Colonic mucosa (tissue), 4 donors: ENCODE measurements at regions not wholly inside any gene's neighbourhood (a gene's known extent, or its start where the extent isn't known, plus 50 kb on each side); places are given as distances from the start of the nearest gene placed in this dataset.

Experiments
- DNase-seq: peaks from one replicate; pipeline ENCODE4 v3.0.0-alpha.2; 2020
- H3K27ac ChIP-seq: fragments of 200-600 bp; one replicate; pipeline ENCODE4 v1.8.0; 2021
- H3K27me3 ChIP-seq: fragments of 200-600 bp; one replicate; pipeline ENCODE4 v1.8.0; 2021
- H3K36me3 ChIP-seq: fragments of 200-600 bp; one replicate; pipeline ENCODE4 v1.8.0; 2021
- H3K4me1 ChIP-seq: fragments of 200-600 bp; one replicate; pipeline ENCODE4 v1.8.0; 2021; ENCODE audit warnings: mild to moderate bottlenecking
- H3K4me3 ChIP-seq: fragments of 200-600 bp; one replicate; pipeline ENCODE4 v1.8.0; 2021
- H3K9ac ChIP-seq, 2 donors: one replicate each; pipeline ENCODE4 v1.7.0; 2013; ENCODE audit warnings: control low read depth in 2 of 2, low read depth in 2 of 2, low read length in 2 of 2
- H3K9me3 ChIP-seq: fragments of 200-600 bp; one replicate; pipeline ENCODE4 v1.8.0; 2021
- intact Hi-C: fragments of 100-400 bp; cut with DNase I; formaldehyde crosslinking; loops from one replicate; pipeline ENCODE4 v1.14.1; 2022
- TF ChIP-seq, protein P1 (sequence below): fragments of 200-600 bp; IDR thresholded peaks from one replicate; pipeline ENCODE4 v1.8.0; 2022; ENCODE audit warnings: antibody characterized with exemption, mild to moderate bottlenecking
- donor health status: healthy.
- donor health status: DM: no; HTN: no; CAD: no.
- donor health status: DM: no; HTN: no; CAD: no.

DNA sequence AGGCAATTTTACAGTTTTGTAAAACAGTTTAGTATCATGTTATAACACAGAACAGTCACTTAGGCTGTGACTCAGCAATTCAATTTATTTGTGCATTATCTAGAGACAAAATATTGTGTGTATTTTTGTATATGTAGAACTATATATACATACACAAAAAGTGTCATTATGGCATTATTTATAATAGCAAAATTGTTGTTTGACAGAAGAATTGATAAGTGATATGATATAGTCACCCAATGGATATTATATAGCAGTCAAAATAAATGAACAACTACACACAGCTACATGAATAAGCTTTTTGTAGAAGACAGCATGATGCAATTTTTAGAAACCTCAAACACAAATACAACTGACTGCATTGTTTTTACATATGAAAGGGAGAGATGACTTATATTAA is 334.0 kb downstream of the TRIB2 start:
- TF ChIP-seq, protein P1, sequence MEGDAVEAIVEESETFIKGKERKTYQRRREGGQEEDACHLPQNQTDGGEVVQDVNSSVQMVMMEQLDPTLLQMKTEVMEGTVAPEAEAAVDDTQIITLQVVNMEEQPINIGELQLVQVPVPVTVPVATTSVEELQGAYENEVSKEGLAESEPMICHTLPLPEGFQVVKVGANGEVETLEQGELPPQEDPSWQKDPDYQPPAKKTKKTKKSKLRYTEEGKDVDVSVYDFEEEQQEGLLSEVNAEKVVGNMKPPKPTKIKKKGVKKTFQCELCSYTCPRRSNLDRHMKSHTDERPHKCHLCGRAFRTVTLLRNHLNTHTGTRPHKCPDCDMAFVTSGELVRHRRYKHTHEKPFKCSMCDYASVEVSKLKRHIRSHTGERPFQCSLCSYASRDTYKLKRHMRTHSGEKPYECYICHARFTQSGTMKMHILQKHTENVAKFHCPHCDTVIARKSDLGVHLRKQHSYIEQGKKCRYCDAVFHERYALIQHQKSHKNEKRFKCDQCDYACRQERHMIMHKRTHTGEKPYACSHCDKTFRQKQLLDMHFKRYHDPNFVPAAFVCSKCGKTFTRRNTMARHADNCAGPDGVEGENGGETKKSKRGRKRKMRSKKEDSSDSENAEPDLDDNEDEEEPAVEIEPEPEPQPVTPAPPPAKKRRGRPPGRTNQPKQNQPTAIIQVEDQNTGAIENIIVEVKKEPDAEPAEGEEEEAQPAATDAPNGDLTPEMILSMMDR = no peak
- Histone ChIP-seq H3K36me3 (no peaks in the 10 kb centered on the region), H3K4me1 (no peaks in the 10 kb centered on the region), H3K27me3 (no peaks in the 10 kb centered on the region), H3K9me3 (no peaks in the 10 kb centered on the region), H3K9ac (no peak overlapping the region), H3K27ac (no peak overlapping the region), H3K4me3 (no peak overlapping the region)
- no peak for DNase-seq
- intact Hi-C loops = no loop called here

DNA sequence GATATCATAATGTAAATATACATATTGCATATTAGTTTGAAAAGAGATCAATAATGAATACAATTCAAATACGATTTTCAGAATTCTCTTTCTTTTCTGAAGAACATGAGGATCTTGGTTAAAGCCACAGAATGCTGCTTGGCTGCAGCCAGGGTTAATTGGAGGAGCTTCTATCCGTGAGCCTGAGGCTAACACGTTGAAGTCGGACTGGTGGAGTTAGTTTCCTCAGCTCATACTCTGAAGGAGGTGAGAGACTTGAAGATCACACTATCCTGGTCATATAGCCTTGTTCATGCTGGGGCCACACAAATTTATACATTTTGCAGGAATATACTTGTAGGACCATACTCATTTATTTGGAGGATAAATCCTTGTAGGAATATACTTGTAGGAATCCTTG is 335.8 kb downstream of the TRIB2 start:
- Histone ChIP-seq H3K9me3 (no peaks in the 10 kb centered on the region), H3K4me3 (no peak overlapping the region), H3K4me1 (no peaks in the 10 kb centered on the region), H3K27ac (no peak overlapping the region), H3K9ac (no peak overlapping the region), H3K27me3 (no peaks in the 10 kb centered on the region), H3K36me3 (no peaks in the 10 kb centered on the region)
- TF ChIP-seq, protein P1 = no peak
- intact Hi-C loops = no loop called here
- DNase-seq = no peak

DNA sequence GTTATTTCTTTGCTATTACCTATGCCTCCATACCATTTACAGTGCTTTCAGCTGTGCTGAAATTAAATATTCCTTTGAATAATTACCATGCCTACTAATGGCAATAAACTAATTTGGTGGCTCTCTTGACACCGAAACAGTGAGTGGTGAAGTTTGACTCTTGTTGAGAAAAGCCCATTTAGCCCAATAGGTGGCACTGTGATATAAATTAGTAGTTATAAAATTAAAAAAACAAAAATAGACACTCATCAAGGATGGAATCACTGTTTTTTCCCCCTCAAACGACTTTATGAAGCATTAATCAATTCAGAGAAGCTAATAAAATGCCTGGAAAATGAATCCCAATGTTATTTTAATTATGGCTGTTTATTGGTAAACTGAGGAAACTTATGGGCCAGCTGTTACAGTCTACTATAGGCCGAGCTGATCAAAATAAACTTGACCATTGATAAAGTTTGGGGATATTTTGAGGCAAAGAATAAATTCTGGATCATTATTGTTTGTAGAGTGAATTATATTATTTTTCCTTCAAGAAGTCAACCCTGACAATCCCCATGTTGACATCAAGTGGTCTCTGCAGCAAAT is 339.6 kb downstream of the TRIB2 start:
- Histone ChIP-seq H3K27me3 (no peaks in the 10 kb centered on the region), H3K9ac (no peak overlapping the region), H3K4me1 (no peaks in the 10 kb centered on the region), H3K9me3 (no peaks in the 10 kb centered on the region), H3K27ac (no peak overlapping the region), H3K36me3 (no peaks in the 10 kb centered on the region), H3K4me3 (no peak overlapping the region)
- intact Hi-C loops = no loop called here
- TF ChIP-seq, protein P1 = peak; percentile 19
- no peak for DNase-seq

DNA sequence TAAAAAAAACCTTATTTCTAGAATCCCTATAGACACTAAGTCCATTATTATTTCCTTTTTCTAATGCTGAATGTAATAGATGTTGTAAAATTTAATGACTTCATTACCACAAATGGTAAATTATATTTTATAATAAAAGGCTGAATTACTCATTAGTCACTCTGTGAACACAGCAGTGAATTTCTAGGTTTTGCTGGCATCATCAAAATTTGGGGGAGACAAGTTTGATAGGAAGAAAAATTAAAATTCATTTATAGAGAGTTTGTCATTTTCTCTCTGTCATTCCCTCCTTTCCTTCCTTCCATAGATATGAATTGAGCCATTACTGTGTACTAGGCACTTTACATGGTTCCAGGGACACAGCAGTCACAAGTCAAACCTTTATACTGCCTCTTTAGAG is 340.9 kb downstream of the TRIB2 start:
- TF ChIP-seq, protein P1 = no peak
- no peaks in the 10 kb centered on the region for H3K36me3 ChIP-seq
- no peak overlapping the region for H3K4me3 ChIP-seq
- H3K4me1 ChIP-seq = no peaks in the 10 kb centered on the region
- no peak overlapping the region for H3K9ac ChIP-seq
- intact Hi-C loops = no loop called here
- H3K27me3 ChIP-seq = no peaks in the 10 kb centered on the region
- no peak overlapping the region for H3K27ac ChIP-seq
- H3K9me3 ChIP-seq = no peaks in the 10 kb centered on the region
- DNase-seq = no peak

DNA sequence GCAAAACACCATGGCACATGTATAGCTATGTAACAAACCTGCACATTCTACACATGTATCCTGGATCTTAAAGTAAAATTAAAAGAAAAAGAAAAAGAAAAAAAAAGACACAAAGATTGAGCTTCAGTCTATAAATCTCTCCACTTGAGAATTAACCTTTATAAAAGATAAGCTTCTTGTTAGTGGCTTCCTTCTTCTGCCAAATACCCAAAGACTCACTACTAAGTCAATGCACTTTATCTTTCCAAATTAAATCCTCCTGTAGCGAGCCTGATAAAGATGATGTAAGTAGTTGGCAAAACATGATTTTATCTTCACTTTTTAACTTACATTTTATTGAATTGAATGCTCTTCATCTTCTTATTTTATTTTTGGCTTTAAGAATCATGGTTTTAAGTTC is 349.9 kb downstream of the TRIB2 start:
- no peaks in the 10 kb centered on the region for H3K36me3 ChIP-seq
- H3K27ac ChIP-seq = no peak overlapping the region
- no peak overlapping the region for H3K9ac ChIP-seq
- H3K9me3 ChIP-seq = no peaks in the 10 kb centered on the region
- no peaks in the 10 kb centered on the region for H3K4me1 ChIP-seq
- no peaks in the 10 kb centered on the region for H3K27me3 ChIP-seq
- no peak overlapping the region for H3K4me3 ChIP-seq
- DNase-seq = no peak
- TF ChIP-seq, protein P1 = no peak
- intact Hi-C loops = no loop called here
